Stimulated activated CD4-positive, alpha-beta T cell treated with anti-CD3 and anti-CD28 coated beads, Interleukin-4, amount 100 ng/mL, for 4 hours (primary cell): ENCODE measurements at regions not wholly inside any gene's neighbourhood (a gene's known extent, or its start where the extent isn't known, plus 50 kb on each side); places are given as distances from the start of the nearest gene placed in this dataset.

ENCODE experiments used
- DNase-seq, 2 experiments: peaks; one replicate each; pipeline ENCODE4 v3.0.0-alpha.2; 2020

DNA sequence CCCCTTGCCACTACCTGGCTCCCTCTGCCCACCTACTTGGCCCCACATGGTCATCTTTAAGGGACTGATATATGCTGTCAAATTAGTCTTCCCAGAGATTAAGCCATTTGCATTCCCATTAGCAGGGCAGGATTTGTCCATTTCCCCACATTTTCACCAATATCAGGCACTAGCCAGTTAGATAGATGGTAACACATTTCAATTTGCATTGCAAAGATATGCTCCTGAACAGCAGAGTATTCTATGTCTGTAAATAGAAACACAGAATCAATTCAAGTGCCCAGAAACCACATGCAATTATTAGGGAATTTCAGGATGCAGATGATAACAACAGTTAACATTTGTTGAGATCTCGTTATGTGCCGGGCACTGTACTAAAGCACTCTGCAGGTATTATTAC, 92.6 kb upstream of the IL12B start:
- no peak for DNase-seq

DNA sequence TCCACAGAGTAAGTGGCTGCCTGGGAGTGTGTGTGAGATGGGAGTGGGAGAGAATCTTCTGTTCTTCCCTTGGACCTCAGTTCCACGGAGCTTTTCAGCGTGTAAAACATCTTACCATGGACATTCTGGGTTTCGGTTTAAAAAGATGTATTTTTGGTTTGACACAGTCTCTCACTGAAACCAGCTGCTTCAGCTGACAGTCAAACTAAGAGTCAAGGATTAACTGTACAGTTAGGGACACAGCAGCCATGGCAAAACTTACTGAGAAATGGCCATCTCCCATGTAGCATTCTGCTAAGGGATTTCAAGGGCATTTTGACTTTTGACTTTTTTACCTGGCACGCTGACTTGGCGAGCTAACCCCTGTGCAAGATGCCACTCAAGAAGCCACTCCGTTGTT, 93.8 kb upstream of the IL12B start:
- DNase-seq, result no peak

DNA sequence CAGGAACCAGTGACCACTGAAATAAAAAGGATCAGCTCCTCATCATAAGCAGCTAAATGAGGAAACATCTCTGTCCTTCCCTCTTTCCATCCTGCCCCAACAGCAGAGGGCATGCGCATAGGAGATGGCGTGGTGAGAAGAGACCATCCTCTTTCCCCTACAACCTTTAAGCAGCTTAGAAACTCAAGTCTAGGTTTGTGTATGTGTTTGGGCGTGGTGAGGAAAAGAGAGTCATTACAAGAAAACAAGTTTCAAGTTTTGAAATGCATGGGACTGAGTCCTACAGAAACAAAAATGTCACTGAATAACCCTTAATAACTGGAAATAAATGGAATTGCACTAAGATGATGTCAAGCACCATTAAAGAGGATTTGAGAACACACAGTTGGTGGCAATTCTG, 96.4 kb upstream of the IL12B start:
- DNase-seq, result no peak

DNA sequence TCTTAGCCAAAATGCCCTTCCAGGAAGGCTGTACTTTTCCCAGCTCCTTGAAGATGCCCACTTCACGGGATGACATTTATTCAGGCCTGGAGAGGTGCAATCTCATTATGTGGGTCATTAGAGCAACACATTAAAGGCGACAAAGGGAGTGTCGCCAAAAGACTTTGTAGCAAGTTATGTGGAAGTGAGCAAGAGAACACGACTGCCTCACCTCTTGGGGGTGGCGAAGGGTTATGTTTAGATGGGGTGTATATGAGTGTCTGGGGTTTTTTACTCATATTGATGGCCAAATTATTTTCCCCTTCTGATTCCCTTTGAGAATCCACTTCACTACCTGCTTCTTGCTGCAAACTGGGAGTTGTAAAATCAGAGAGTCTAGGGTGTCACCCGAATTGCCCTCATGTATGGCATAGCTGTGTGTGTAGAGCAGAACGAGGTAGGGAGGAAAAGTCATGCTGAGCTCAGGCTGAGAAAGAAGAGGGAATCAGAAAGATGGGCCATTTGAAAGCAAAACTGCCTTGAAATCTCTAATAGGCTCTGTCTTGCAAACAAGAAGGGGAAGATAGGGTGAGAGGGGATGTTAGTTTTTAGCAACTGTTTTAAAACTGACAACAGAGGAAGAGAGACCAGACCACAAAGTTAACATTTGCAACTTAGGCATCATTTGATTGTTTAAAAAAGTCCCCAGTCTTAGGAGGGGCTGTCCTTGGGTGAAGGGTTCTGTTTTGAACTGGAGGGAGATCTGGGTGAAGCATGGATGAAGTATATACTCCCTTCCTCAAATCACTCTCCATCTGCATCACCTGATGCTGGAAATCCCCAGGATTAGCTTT, 97.1 kb upstream of the IL12B start:
- DNase-seq, result no peak

DNA sequence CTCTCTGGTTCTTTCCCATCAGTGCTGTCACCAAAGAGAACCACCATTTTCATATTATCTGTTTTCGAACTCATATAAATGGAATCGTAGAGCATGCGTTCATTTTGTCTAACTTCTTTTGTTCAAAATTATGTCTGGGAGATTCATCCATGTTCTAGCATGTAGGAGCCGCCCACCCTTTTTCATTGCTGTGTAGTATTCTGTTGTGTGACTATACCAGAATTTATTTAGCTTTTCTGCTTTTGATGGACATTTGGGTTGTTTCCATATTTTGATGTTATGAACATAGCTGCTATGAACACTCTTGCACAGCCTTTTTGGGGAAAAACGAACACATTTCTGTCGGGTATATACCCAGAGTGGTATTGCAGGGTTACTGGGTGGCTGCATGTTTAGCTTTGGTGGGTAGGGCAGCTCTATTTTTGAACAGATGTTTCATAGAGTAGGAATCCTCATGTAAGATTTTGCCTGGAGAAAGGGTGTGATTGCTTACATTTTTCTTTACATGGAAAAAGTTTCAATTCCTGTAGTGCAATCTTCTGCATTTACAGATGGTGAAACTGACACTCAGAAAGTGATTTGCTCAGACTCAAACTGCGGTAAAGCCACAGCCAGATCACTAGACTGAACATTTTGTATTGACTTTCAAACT, 100.2 kb upstream of the IL12B start:
- DNase-seq, result no peak

DNA sequence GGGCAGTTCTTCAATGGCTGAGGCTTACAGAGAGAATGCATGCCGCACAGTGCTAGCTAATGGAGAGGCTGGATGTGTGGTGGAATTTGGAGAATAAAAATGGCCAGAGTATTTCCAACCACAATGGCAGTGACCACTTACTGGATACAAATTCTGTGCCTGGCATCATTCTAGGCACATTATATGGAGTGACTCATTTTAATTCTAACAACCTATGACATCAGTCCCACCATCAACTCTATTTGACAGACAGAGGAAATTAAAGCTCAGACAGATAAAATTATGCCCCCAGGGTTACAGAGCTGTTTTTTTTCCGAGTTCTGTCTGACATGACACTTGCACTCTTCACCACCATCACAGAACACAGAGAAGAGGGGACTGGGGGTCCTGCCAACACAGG, 105.6 kb upstream of the IL12B start:
- no peak for DNase-seq

DNA sequence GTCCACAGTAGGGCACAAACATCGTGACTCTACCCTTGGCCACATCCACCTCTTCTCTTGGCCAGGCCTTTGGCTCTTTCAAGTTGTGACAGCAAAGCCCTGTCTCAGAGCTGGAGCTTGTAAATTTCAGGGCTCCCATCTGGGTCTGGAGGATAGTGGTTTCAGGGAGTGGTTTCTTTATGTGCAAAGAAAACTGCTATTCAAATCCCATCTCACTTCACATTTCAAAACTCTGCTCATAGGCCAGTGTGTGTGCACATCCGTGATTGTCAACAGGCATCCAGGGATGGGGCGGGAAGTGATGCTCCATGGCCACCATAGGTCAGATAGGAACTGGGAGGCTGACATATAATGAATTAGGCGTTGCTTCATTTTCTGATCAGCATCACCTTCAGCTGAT, 107.8 kb upstream of the IL12B start:
- DNase-seq, result no peak

DNA sequence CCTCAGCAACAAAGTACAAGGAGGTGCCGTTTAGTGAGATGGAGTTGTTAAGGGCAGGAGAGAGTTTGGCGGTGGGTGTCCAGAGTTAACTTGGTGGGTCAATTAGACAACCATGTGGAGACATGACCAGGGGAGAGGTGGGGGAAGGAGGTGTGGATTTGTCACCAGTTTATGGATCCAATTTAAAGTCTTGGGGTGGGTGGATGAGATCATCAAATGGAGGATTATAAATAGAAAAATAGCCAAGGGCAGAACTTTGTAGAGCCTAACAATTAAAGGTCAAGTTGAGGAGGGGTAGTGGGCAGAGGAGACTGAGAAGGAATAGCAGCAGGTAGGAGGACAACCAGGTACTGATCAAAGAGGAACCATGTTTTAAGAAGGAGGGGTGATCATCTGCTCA, 108.7 kb upstream of the IL12B start:
- DNase-seq, result no peak

DNA sequence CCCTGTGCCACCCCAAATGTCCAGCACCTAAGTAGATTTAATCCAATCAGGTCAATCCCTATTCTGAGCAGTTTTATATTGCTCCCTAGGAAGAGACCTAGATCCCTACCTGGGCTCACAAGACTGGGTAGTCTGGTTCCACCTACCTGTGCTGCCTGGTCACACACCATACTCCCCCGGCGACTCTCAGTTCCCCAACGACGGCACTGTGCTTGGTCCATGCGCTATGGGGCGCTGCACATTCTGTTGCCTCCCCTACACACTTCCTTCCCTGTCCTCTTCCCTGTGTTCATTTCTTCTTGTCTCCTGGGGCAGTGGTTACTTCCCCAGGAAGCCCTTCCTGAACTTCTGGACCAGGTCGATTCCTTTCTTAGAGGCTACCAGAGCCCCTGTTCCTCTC, 109.9 kb upstream of the IL12B start:
- no peak for DNase-seq

DNA sequence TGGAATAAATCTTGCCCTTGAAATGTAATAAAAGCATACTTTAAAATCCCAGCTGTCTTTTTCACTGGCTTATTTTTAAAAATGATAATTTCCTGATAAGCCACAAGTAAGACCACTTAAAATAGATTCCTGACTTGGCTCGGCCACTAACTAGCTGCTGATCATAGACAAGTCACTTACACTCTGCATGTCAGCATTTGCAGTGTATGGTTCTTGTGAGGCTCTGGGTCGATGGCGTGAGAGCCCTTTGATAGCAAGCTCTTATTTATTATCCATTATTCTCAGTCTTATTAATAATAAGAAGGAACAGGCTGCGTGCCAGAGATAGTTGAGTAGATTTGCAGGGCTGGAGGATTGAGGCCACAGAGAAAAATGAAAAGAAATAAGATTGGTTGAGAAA, 110.7 kb upstream of the IL12B start:
- DNase-seq, result no peak

DNA sequence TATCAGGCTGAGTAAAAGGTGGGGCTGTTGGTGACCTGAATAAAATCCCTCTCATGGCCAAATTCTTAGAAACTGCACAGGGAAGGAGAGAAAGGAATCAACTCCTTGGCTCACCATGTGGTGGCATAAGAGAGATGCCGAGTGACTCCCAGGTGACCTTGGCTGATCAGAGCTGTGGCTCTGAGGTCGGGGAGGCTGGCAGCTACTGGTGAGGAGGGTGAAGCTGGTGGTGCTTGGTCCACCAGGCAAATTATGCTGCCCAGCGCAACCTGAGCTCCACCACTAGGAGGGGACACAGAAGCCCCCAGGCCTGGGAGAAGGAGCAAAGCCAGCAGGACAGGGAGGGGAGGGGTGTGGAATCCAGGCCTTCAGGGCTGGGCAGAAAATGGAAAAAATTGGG, 111.2 kb upstream of the IL12B start:
- no peak for DNase-seq

DNA sequence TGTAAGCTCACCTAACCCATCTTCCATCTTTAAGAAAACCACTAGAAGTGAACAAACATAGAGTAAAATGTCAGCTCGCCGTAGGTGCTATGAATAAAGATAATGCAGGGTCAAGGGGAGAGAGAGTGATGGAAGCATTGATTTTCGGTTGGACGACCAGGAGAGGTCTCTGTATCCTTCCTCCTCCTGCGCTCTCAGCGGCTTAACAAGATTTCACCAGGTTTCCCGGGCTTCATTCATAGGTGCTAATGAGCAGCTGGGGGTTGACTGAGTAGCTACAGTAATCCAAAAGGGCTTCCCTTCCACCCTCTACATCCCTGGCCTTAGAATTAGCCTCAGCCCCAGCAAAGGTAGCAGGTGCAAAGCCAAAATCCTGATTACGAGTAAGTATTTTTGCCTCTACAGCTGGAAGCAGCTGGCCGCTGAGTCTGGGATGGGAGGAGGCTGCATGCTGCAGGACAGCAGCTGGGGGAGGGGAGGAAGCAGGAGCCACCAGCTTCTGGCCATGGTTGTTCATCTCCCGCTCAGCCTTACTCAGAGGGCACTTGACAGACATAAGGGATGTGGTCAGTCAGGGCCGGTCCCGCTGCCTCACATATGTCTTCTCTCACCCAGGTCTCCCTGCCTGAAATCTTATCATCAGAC, 112.0 kb upstream of the IL12B start:
- DNase-seq, result no peak

DNA sequence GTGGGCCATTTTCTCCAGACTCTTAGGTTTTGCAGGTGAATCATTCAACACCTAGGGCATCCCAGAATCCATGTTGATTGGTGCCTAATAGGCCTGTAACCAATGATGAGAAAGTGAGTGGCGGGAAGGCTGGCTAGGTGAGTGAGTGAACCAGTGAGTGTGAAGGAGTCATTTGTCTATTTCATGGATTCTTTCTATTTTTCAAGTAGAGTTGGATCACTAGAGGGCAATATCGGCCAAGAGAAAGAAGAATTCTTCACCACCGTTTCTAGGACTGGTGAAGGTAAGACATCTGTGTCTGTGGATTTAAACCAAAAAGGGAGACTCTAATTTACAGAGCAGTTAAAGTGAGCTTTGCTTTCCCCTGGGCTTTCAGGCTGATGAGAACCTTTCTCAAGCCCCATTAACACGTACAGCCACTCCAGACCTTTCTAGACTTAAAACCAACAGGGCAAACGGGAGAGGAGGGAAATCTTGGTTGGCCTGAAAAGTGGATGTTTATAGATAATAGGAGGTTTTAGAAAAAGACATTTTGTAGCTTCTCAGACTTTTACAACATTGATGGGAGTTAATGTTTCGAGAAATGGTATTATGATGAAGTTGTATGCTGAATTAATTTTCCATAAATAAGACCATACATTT, 114.3 kb upstream of the IL12B start:
- no peak for DNase-seq

DNA sequence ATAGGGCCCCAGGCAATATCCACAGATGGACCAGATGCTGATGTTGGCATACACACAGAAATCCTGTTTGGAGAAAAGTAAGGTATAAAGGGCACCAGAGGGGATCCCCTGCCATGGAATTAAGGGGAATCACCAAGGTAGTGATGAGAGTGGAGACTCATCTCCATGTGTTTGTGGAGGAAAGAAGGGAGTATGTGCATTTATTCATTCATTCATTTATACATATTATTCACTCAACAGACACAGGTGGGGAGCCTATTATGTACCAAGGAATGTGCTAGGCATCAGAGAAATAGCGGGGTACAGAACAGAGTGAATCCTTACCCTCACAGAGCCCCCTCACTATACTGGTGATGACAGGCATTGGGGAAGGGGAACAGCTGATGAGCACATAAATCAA, 116.8 kb upstream of the IL12B start:
- DNase-seq, result no peak

DNA sequence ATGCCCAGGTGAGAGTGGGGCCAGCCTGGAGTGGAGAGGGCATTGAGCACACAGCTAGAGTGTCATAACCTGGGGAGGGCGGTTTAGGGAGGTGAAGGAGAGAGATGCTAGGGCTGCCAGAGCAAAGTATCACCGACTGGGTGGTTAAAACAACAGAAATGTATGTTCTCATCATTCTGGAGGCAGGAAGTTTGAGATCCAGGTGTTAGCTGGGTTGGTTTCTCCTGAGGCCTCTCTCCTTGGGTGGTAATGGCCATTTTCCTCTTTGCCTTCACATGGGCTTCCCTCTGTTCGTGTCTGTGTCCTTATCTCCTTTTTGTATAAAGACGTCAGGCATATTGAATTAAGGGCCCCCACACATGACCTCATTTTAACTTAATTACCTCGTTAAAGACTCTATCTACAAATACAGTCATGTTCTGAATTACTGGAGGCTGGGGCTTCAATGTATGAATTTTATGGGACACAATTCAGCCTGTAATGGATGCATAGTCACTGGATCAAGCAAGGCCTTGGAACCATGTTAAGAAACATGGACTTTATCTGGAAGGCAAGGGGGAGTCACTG, 118.6 kb upstream of the IL12B start:
- no peak for DNase-seq

DNA sequence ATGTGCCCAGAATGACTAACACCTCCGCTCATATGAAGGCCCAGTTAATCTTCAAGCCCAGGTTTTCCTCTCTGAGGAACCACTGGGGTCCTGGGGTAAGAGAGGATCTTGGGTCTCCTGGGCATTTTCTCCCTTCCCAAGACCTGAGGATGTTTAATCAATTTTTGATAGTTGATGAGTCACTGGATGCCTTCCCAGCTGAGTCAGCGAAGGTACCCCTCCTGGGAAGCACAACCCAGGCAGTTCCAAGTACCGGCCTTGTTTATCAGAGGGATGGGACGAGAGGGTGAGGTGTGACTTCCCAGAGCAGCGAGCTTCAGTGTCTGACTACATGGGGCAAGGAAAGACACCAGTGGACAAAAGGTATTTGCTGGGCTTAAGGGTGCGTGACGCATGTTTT, 119.6 kb upstream of the IL12B start:
- no peak for DNase-seq

DNA sequence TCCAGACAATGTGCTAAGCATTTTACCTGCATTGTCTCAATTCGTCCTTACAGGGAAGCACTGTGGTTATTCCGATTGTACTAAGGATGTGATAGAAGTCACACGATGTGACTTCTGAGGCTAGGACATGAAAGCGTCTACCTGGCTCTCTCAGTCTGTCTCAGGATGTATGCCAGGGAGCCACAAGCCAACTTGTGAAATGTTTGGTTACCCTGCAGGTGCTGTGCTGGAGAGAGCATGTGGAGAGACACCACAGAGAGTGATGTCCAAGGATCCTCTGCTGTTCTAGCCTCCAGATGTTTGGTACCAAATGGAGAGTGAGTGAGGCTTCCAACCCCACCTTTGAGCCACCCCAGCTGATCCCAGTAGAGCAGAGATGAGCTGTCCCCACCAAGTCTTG, 120.1 kb upstream of the IL12B start:
- no peak for DNase-seq

DNA sequence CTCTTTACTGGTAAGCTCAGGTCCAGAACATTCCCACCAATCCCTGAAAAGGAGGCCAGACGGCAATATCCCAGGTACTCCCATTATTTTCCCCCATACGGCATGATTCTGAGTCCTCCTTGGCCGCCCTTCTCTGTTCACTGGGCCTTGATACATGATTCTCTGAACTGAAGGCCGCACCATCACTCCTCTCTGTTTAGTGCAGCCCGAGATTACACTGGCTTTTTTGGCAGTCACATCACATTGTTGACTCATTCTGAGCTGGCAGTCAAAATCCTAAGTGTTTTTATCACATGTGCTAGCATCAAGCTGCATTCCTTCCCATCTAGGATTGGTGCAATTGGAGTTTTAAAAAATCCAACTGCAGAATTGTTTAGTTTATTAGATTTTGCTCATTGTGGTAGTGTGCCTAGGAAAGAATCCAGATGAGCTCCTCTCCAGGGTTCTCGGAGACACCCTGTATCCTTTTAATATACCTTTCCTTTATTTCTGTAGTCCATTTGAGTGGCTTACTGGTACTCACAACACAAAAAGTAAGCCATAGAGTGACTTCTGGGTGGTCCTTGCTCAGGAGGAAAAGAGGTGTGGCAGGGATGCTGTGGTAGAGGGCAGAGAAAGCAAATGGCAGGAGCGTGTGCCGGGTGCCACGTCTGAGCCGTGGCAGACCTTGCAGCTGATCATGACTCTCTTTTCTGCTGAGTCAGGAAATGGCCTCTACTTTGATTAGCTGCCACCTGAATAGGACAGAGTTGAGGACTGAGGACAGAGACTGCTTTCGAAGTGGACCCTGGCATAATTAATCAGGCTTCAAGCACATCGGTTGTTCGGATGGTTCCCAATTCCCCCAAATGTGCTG, 121.1 kb upstream of the IL12B start:
- no peak for DNase-seq

DNA sequence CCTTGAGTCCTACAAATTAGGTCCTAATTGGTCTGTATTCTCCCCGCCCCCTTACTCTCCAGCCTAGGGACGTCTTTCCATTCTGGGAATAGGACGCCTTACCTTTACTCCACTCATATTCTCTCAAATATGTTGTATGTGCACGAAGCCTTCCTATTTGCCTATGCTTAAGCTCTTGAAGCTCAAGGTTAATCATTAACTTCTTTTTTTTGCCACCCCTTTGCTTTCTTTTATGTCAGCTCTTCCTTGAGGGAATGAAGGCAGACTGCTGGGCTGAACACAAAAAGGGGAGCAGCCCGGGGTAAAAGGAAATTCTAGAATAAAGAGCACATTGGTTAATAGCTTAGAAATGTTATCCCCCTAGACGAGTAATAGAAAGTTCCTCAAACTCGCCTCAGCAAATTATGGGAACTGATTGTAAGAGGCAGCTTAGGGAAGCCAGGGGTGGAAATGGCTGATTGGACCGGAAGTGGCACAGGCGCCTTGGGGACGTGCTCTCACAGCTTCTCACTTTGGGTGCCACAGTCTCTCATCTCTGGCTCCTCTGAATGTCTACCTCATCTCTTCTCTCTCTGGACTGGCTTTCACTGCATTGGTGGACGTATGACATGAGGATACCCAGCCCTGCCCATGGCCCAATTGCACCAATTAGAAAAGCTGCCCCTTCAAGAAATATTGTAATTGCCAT, 122.3 kb upstream of the IL12B start:
- no peak for DNase-seq

DNA sequence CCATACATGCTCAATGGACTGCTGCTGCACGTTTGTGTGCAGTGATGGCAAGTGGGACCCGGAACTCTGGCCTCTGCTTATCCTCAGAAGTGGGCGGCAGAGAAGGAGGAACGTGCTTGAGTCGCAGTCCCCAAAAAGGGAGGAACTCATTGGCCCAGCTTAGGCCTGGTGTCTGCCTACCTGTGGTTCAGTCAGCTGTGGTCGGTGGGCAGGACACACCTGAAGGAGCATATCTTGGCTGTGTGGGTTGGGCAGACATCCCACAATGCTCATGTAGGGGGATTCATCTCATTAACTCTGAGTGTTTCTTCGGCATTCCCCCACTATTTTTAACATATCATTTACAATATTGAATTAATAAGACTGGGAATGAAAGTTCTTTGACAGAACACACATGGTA, 122.9 kb upstream of the IL12B start:
- DNase-seq, result no peak

DNA sequence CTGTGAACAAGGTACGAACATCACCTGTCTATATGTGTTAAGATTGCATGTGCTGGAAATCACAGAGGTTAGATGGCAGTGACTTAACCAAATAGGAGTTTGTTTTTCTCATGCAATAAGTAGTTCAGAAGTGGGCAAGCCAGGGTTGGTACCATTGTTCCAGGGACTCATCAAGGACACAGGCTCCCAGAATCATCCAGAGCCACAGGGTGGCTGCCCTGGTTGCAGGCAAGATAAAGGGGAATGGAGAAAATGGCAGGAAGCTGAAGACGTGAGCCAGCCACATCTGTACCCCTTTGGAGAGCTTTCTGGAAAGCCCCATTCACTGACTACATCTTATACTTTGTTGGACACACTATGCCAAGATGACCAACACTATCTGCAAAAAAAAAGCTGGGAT, 126.0 kb upstream of the IL12B start:
- DNase-seq, result no peak
